M059J (cell line): ENCODE measurements at regions not wholly inside any gene's neighbourhood (a gene's known extent, or its start where the extent isn't known, plus 50 kb on each side); places are given as distances from the start of the nearest gene placed in this dataset.

Experiments
- DNase-seq: peaks from one replicate; pipeline ENCODE4 v3.0.0-alpha.2; 2012; ENCODE audit warnings: low read depth

DNA sequence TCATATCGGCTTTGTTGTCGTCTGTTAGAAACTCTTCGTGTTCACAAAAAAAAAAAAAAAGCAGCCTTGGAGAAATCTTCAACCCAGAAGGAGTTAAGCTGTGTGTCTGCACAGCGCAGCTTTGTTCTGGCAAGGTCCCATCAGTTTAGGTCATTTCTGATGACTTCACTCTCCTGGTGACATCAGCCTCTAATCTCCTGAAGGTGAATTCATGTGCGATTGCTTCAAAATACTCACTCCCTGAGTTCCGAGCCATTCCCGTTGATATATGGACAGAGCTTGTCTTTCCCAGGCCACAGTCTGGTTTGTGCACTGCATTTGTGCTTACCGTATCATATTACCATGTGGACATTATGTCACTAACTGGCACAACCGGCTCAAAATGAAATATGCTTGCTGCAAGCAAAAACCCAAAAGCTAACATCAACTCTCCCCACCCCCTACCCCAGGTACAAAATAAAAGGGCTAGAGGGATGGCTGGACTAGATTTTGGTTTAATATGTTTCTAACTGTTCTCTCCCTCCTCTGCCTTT is 342.4 kb downstream of the KCNRG start:
- DNase-seq = peak; percentile 91

DNA sequence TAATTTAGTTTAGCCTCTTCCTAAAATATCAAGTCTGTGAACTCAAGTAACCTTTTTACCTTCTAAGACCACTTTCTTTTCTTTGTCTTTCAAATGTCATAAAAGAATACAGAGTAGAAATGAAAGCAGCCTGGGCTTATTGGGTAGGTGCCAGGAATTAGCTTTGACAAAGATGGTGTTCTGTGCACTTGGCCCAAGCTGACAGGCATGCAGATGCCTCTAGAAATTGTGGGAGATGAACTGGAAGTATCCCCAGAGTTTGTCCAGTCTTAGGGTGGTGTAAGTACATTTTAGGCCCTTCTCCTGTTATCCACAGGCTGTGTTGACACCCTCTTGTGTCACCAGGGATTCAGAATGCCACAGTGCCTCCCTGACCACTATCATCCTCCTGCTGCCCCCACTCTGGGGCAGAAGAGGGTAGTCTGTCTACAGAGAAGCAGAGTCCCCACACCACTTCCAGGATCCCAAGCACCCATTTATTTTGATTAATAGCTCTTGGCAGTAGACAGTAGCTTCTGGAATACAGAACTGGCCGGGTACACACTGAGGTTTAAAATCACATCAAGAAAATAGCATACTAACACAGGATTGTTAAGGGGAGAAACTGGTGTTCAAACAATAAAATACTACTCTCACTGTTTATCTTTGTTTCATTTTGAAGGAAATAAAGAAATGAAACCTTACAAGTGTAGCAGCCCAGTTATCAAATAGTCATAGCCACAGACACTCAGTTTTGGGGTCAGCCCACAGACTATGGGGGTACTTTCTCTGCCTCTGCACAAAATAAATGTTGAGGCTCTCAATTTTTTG is 343.2 kb downstream of the KCNRG start:
- DNase-seq = peak; percentile 44

DNA sequence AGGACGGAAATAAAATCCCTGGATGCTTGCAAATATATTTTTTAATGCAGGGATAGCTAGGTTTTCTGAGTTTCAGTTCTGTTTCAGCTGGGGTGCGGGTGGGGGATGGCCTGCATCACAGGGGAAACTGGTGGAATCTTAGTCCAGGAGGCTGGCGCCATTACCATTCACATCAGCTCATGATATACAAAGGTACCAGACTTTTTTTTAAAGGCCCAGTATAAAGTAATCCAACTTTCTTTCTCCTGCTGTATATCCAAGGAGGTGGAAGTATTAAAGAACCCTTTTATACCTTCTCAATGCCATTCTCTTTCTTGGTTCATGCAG is 343.8 kb downstream of the KCNRG start:
- DNase-seq = no peak

DNA sequence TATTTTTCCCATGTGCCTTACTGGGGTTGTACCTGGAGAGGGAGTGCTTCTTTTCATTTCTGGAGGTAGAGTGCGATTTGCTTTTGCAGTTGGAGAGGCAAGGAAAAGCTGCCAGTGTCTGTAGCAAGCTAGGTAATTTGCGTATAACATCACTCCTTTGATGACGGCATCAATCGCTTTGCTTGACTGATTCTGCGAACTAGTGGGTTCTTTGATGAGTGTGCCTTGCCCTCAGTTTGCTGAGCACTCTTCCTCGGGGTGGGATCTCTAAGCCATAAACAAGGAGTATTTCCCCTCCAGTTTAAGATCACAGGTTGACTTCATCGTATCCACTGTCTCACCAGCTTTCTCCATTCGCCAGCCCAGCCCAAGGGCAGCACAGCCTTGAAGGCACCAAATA is 344.5 kb downstream of the KCNRG start:
- DNase-seq = no peak

DNA sequence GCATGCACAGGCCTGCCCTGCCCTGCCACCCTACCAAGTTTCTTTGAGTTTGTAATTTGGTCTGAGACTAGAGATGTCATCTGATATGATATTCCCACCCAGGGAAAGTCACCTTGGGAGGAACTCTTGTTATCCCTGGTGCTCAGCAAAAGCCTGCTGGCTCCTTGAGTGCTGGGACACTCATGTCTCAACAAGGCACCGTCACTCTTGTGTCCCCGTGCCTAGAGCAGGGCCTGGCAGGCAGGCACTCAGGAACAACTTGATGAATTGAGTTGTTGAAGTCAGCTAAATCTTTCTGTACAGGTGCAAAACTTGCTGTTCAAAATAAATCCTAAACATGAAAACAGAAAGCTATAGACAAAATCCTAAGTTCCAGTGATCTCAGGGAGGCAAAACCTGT is 345.4 kb downstream of the KCNRG start:
- DNase-seq = no peak

DNA sequence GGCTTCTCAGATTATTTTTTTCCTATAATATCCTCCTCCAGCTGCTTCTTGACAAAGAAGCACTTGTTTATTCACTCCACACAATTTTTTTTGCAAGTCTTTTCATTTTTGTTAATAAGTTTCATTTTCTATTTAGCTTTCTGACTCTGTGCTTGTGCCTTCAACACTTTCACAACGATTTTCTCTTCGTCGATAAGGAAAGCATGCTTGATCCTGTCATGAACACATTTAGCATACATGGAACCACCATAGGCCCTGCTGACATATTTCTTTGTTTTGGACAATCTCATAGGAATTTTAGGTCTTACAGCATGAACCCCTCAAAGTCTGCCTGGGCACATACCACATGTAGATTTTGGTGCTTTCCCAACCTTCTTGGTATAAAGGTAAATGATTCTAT is 346.0 kb downstream of the KCNRG start:
- no peak for DNase-seq

DNA sequence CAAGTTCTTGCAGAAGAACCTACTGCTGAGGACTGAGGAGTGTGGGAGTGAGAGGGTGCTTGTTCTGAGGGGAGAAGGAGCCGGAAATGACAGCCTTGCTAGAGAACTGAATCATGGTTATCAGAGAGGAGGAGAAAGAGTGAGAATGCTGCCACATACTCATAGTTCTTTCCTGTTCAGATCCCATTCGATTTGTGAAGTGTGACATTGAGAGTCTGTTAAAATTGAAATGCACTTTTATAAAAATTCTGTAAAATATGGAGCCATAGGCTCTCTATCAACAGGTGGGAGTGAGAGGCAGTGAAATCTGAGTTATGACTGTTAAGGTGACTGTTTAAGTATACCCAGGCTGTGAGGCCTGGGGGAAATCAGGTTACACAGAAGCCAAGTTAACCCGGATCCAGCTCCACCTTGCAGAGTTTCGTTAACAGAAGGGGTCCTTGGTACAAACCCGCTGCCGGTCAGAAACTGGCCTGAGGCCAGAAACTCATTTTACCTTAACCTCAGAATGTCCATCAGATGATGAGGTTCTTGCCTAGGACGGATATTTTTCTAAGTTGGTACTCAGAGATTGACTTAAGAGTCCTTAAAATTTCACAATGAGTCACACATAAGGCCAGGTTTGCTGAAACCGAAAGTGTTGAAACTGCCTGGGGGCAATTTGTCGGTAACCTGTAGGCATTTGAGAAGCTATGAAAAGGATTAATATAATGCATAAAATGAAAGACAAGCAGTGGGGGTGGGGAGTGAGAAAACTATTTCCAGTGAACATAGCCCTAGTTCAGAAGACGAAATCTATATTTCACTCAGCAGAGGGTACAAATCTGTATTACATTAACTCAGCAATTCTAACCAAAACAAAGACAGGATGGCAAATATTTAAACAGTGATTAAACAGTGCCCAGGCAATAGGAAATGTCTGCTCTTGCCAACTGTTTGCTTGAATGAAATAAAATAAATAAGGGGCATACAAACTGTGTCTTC is 350.5 kb downstream of the KCNRG start:
- DNase-seq = peak; percentile 77

DNA sequence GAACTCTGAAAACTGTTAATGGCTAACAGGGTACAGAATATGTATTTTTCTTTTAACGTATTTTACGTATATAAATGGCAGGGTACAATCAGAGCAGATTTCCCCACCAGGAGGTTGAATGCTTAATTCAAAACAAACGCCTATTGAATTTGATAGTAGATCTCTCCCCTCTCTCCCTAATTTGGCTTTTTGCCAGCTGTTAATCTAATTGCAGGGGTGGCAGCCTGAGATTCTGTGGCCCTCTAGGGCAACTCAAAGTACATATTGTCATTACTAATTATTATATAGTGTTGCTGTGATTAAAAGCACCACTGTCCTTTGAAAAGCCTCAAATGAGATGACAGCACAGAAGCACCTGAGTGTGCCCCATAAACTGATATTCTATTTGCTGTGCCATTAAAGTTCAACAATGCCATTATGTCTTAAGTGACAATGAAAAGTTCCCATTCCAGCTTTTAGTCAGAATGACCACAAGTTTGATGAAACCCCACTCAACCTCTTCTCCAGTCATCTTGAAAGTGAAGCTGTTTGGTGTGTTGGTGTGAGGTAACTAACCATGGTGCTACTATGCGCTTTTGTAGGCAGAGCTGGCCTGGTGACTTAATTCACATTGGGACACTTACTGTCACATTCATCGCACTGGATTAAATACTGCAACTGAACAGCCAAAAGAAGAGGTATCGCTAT is 351.4 kb downstream of the KCNRG start:
- no peak for DNase-seq

DNA sequence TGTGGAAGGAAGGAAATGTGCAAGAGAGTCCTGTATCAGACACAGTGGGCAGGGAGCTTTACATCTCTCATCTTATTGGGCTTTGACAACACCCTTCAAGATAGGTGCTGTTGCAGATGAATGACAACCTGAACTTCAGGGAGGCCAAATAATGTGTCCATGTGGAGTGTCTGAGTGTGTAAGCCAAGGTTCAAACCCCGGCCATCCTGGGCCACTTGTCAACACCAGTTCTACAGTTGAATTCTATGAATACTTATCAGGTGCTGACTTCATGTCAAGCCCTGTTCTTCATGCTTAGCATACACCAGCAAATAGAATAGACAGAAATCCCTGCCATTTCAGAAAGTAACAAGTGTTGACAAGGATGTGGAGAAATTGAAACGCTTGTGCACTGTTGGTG is 354.4 kb downstream of the KCNRG start:
- no peak for DNase-seq

DNA sequence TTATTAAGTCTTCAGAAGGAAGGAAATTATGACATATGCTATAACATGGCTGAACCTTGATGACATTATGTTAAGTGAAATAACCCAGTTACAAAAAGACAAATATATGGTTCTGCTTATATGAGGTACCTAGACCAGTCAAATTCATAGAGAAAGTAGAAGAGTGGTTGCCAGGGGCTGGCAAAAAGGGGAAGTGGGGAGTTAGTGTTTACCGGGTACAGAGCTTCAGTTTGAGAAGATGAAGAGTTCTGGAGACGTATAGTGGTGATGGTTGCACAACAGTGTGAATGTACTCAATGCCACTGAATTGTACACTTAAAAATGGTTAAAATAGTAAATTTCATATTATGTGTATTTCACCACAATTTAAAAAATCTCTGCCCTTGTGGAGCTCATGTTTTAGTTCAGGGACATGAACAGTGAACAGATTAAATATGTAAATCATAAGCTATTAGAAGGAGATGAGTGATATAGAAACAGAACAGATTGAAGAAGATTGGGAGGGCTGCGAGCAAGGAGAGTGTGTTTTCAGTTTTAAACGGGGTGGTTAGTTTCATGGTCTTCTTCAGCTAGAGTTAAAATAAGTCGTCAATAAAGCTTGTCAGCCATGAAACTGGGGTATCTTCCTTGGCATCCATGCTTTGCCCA is 355.2 kb downstream of the KCNRG start:
- DNase-seq = no peak

DNA sequence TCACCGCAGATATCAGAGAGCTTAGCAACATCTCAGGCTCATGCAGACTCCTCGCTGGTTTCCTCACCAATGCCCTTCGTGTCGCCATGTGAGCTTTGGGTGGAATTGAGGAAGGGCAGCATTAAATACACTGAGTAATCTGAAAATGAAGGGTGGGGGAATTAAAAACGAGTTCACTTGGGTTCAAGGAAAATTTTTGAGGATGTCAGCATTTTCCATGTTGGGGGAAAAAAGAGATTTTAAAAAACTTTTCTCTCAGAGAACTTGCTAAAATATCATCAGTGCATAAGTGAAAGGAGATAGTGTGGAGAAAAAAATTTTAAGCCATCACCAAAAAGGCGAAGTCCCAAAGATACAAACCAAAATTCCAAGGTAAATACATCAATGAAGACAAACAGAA is 359.3 kb downstream of the KCNRG start:
- no peak for DNase-seq

DNA sequence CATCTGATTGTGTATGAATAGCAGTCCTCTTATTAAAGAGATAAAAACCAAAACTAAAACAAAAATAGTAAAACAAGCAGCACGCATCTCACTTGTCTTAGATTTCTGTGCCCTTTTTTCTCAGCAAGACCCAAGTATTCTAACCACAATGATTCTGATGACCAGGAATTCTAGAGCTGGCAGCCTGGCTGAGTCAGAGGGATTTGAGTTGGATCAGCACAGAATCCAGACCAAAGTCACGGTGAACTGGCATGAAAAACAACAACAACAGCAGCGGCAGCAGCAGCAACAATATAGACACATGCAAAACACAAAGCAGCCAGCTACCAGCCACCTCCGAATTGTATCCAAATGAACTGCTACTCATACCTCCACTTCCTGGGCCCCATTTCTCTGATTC is 360.5 kb downstream of the KCNRG start:
- DNase-seq = peak; percentile 90

DNA sequence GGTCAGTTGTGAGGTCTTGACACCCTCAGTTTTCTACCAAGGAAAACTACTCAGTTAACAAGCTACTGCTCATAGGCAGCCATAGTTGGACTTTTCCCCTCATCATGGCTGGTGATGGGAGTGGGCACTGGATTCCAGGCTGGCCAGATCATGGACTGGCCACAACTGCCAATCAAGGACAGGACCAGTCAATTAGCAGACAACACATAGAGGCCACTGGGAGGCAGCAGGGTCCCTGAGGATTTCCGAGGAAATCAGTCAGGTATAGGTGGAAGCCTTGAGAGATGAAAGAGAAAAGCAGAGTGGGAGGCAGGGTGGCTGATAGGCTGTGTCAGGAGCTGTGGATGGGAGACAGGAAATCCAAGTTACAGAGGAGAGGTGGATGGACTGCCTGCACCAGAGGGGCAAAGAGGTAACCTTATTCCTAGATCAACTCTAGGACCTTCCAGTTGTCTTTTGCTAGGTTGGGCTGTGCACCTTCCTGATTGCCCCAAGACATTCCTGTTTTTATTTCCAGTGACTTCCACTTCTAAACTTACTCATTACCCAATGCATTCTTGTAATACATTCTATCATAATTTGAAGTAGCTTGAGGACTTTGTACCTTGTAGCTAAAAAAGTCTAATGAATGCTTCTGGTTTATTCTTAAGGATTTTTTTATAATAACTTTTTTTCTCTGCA is 361.8 kb downstream of the KCNRG start:
- DNase-seq = no peak

DNA sequence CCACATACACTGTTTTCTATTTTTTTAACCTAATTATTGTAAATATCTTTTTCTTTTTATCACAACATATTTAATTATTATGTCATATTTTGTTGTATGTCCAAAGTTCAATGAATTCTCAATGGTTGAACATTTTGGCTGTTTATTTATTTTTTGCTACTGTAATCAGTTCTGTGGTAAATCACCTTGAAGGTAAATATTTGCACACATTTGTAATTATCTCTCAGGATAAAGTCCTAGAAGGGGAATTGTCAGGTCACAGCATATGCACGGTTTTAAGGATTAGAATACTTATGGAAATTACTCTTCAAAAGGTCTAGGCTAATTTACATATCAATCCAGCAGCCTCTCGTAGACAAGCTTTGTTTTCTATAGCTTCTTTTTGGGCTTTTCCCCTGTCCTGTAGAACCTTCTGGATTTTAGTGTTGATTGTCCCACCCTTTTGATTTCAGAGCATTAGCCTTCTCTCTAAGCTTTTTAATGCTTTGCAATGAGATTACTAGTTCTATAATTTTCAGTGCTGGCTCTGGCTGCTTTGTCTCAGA is 362.6 kb downstream of the KCNRG start:
- DNase-seq = no peak

DNA sequence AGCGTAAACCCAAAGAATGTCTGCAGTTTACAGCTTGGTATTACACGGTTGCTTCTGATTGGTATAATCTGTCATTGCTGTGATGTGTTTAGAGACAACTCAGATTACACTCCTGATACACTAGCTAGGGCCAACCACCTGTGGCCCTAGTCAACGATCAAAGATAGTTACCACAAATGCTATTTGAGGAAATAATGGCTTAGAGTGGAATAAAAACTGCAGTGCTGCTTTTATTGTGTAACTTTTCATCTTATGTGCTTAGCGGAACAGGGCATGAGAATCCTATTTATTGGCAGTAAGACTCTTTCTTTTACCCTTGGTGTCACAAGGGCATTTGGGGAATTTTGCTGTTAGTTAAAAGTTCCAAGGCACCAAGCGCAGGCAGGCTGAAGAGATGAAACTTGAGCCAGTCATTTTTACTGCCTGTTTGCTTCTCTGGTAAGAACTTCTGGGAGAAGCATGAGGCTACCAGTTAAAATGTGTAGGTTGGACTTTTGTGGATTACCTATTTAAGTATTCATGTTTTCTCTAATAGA is 363.3 kb downstream of the KCNRG start:
- DNase-seq = peak; percentile 16

DNA sequence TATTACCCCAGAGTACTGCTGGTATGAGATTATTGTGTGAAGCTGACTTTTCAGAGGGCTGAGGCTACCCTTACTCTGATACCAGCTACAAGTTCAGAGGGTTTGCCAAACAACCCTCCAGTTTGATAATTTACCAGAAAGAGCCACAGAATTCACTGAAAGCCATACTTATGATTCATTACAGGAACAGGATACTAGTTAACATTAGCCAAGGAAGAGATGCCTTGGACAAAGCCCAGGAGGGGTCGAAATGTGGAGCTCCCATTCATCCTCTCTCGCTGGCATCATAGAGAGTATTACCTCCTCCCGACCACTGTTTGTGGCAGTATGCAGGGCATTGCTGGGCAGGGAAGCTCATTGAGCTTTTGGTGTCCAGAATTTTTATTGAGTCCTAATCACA is 364.3 kb downstream of the KCNRG start:
- peak; percentile 61 for DNase-seq

DNA sequence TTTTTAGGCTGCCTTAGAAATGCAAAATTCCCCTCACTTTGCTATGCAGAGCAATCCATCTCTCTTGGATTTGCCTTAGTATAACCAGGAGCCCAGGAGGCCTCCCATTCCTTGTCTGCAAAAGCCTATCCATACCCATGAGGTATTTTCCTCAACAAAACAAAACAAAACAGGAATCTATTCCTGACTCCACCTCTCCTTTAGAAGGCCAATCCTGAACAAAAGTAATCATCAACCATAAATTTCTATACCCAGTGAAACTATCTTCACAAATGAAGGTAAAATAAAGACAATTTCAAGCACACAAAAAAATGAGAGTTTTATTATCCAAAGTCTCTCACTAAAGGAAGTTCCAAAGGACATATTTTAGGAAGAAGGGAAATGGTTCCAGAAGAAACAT is 365.7 kb downstream of the KCNRG start:
- DNase-seq = no peak

DNA sequence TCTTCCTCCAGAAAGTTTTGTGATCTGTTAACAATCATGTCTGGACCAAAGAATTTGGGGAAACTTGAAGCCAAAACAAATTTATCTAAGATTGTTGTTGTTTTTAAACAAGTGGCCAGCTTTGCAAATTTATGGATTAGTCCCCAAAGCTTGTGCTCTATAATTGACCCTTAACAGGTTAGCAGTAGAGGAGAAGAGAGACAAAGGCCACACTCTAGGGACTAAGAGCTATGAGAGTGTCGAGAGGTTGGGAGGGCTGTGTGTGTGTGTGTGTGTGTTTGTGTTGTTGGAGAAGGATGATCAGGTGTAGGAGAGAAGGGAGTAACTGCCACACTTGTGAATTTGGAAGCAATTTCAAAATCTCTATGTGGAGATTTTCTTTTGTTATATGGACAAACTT is 367.3 kb downstream of the KCNRG start:
- DNase-seq = no peak

DNA sequence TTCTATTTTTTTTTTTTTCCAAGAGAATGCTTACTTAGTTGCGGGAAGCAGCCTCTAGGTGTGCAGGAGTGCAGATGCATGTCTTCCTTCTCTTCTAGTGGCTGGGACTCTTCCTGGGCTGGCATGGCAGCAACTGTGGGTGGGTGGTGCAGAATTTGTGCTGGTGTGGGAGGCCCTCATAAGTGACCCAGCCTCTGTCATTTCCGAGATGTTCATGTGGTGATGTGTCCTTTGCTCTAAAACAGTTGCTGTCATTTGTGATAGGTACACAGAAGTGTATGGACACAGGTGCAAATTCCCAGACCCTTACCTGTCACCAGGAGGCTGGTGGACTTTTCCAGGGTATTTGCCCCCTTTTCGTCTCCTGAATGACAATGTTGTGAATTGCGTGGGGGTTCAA is 367.7 kb downstream of the KCNRG start:
- DNase-seq = no peak

DNA sequence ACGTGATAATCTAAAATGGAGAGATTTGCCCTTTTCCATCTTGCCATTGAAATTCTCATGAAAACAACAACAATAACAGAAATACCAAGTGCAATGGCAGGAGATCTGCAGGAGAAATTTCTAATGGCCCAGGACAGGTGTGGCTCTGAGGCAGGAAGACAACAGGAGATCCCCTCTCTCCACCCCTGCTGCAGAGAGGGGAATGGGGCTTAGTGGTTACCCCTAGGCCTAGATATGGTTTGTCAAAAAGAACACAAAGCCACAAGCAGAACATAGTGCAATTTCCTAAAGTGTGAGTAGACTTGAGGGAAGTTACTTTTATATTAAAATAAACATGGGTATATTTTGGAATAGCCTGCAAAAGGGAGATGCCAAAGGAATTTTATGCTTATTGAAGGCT is 369.5 kb downstream of the KCNRG start:
- DNase-seq = no peak
